ENCODE measurements at regions not wholly inside any gene's neighbourhood (a gene's known extent, or its start where the extent isn't known, plus 50 kb on each side); places are given as distances from the start of the nearest gene placed in this dataset.

- Histone ChIP-seq H3K9me3 (ENCODE audit: control insufficient read depth in 4 of 4, insufficient read depth in 3 of 4, low read length in 3 of 4) (peaks cover 0 to 4% (median 0%) of the 10 kb centered on the region in 4 donors), H3K9ac (ENCODE audit: insufficient read depth in 1 of 2, low read length in 2 of 2) (no peak overlapping the region), H3K27me3 (ENCODE audit: control insufficient read depth in 3 of 3, insufficient read depth in 3 of 3, low read length in 2 of 3) (no peaks in the 10 kb centered on the region), H3K4me1 (ENCODE audit: control insufficient read depth in 5 of 5, insufficient read depth in 5 of 5, low read length in 5 of 5) (no peaks in the 10 kb centered on the region), H3K4me3 (no peak overlapping the region), H3K27ac (ENCODE audit: low read depth in 1 of 2, low read length in 1 of 2) (no peak overlapping the region), H3K36me3 (ENCODE audit: control insufficient read depth in 4 of 4, insufficient read depth in 4 of 4, low read length in 4 of 4) (peaks cover 0 to 2% (median 0%) of the 10 kb centered on the region in 4 donors)
- TF ChIP-seq, protein P1, sequence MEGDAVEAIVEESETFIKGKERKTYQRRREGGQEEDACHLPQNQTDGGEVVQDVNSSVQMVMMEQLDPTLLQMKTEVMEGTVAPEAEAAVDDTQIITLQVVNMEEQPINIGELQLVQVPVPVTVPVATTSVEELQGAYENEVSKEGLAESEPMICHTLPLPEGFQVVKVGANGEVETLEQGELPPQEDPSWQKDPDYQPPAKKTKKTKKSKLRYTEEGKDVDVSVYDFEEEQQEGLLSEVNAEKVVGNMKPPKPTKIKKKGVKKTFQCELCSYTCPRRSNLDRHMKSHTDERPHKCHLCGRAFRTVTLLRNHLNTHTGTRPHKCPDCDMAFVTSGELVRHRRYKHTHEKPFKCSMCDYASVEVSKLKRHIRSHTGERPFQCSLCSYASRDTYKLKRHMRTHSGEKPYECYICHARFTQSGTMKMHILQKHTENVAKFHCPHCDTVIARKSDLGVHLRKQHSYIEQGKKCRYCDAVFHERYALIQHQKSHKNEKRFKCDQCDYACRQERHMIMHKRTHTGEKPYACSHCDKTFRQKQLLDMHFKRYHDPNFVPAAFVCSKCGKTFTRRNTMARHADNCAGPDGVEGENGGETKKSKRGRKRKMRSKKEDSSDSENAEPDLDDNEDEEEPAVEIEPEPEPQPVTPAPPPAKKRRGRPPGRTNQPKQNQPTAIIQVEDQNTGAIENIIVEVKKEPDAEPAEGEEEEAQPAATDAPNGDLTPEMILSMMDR (IDR thresholded peaks at IDR 0.05; ENCODE audit: control extremely low read depth, extremely low read depth), result no peak
- WGBS, 2 donors, result 95 to 98% methylated on average over 2 of the region's 2 CpGs
- ATAC-seq (ENCODE audit: insufficient read depth, low FRiP score), result no peak
- no peak for DNase-seq
These were observed 154.9 kb upstream of the NUDT6 start for GRCh38 chr4:123077330-123077729.

DNA sequence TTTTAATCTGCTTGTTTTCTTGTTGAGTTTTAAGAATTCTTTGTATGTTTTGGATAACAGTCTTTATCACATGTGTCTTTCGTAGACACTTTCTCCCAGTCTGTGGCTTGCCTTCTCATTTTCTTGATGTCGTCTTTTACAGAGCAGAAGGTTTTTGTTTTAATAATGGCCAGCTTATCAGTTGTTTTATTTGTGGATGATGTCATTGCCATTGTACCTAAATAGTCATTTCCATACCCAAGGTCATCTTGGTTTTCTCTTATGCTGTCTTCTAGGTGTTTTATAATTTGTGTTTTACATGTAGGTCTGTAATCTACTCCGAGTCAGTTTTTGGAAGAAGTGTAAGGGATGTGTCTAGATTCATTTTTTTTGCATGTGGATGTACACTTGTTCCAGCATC lies 159.6 kb upstream of the NUDT6 start:
- TF ChIP-seq, protein P1 (IDR thresholded peaks at IDR 0.05; ENCODE audit: control extremely low read depth, extremely low read depth), result no peak
- Histone ChIP-seq H3K27ac (ENCODE audit: low read depth in 1 of 2, low read length in 1 of 2) (no peak overlapping the region), H3K36me3 (ENCODE audit: control insufficient read depth in 4 of 4, insufficient read depth in 4 of 4, low read length in 4 of 4) (peaks cover 0 to 2% (median under 1%) of the 10 kb centered on the region in 4 donors), H3K27me3 (ENCODE audit: control insufficient read depth in 3 of 3, insufficient read depth in 3 of 3, low read length in 2 of 3) (no peaks in the 10 kb centered on the region), H3K4me1 (ENCODE audit: control insufficient read depth in 5 of 5, insufficient read depth in 5 of 5, low read length in 5 of 5) (no peaks in the 10 kb centered on the region), H3K9me3 (ENCODE audit: control insufficient read depth in 4 of 4, insufficient read depth in 3 of 4, low read length in 3 of 4) (peaks cover 0 to 4% (median 0%) of the 10 kb centered on the region in 4 donors), H3K4me3 (no peak overlapping the region), H3K9ac (ENCODE audit: insufficient read depth in 1 of 2, low read length in 2 of 2) (no peak overlapping the region)
- 86 to 95% methylated on average over 3 of the region's 3 CpGs for WGBS, 2 donors
- DNase-seq (no peak), ATAC-seq (ENCODE audit: insufficient read depth, low FRiP score) (no peak)

- ATAC-seq (ENCODE audit: insufficient read depth, low FRiP score) (no peak), DNase-seq (no peak)
- H3K4me1 ChIP-seq (ENCODE audit: control insufficient read depth in 5 of 5, insufficient read depth in 5 of 5, low read length in 5 of 5), result no peaks in the 10 kb centered on the region
- H3K27ac ChIP-seq (ENCODE audit: low read depth in 1 of 2, low read length in 1 of 2), result no peak overlapping the region
- peaks cover 0 to 4% (median 0%) of the 10 kb centered on the region in 4 donors for H3K36me3 ChIP-seq (ENCODE audit: control insufficient read depth in 4 of 4, insufficient read depth in 4 of 4, low read length in 4 of 4)
- no peaks in the 10 kb centered on the region for H3K27me3 ChIP-seq (ENCODE audit: control insufficient read depth in 3 of 3, insufficient read depth in 3 of 3, low read length in 2 of 3)
- TF ChIP-seq, protein P1 (IDR thresholded peaks at IDR 0.05; ENCODE audit: control extremely low read depth, extremely low read depth), result no peak
- peaks cover 0 to 4% (median 0%) of the 10 kb centered on the region in 4 donors for H3K9me3 ChIP-seq (ENCODE audit: control insufficient read depth in 4 of 4, insufficient read depth in 3 of 4, low read length in 3 of 4)
- no peak overlapping the region for H3K4me3 ChIP-seq
- H3K9ac ChIP-seq (ENCODE audit: insufficient read depth in 1 of 2, low read length in 2 of 2), result no peak overlapping the region
- 17 to 58% methylated on average over 3 of the region's 3 CpGs for WGBS, 2 donors
These were observed 161.2 kb upstream of the NUDT6 start for GRCh38 chr4:123083646-123084045.

- H3K9ac ChIP-seq (ENCODE audit: insufficient read depth in 1 of 2, low read length in 2 of 2), result no peak overlapping the region
- no peak overlapping the region for H3K27ac ChIP-seq (ENCODE audit: low read depth in 1 of 2, low read length in 1 of 2)
- ATAC-seq (ENCODE audit: insufficient read depth, low FRiP score) (no peak), DNase-seq (no peak)
- 32 to 64% methylated on average over 4 of the region's 4 CpGs for WGBS, 2 donors
- no peaks in the 10 kb centered on the region for H3K4me1 ChIP-seq (ENCODE audit: control insufficient read depth in 5 of 5, insufficient read depth in 5 of 5, low read length in 5 of 5)
- H3K27me3 ChIP-seq (ENCODE audit: control insufficient read depth in 3 of 3, insufficient read depth in 3 of 3, low read length in 2 of 3), result no peaks in the 10 kb centered on the region
- H3K36me3 ChIP-seq (ENCODE audit: control insufficient read depth in 4 of 4, insufficient read depth in 4 of 4, low read length in 4 of 4), result peaks cover 0 to 10% (median 7%) of the 10 kb centered on the region in 4 donors
- TF ChIP-seq, protein P1 (IDR thresholded peaks at IDR 0.05; ENCODE audit: control extremely low read depth, extremely low read depth), result no peak
- H3K4me3 ChIP-seq, result no peak overlapping the region
- peaks cover 0 to 5% (median 2%) of the 10 kb centered on the region in 4 donors for H3K9me3 ChIP-seq (ENCODE audit: control insufficient read depth in 4 of 4, insufficient read depth in 3 of 4, low read length in 3 of 4)
These were observed 166.1 kb upstream of the NUDT6 start for GRCh38 chr4:123088501-123088900.
